ENCODE measurements at regions not wholly inside any gene's neighbourhood (a gene's known extent, or its start where the extent isn't known, plus 50 kb on each side); places are given as distances from the start of the nearest gene placed in this dataset.
A peak's percentile ranks its signal among the peaks of the same experiment; 100 is the strongest.

DNA sequence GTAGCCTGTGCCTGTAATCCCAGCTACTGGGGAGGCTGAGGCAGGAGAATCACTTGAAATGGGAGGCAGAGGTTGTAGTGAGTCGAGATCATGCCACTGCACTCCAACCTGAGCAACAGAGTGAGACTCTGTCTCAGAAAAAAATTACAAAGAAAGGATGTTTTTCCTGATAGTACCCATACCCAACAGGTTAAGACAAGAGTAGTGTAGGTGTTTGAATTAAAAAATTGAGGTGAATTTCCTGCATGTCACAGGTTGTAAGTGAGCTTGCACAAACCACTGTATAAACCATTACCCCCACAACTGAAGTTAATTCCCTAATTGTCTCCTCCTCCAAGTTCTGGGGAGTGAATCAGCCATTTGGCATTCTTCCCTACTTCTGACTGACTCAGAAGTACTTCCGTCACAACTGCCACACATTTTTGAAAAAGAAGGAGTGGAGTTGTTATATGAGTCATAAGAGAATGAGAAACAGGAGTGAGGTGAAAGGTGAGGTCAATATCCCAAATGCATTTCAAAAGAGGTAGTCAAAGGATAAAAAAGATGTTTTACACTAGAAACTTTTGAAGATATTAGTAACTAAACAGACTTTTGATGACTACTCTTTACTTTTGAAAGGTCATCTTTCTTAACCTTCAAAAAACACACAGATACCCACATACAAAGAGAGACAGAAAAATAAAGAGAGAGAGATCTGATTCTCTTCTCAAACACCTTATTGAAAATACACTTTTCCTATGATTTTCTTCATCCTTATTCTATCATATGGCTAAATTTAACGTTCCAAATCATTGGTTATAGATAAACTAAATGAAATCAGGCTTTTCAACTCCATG, 134.5 kb downstream of the BTC start (continued):
- TF ChIP-seq GTF2F1 (IDR thresholded peaks at IDR 0.05; ENCODE audit: low read length) = no peak
- TF ChIP-seq NR2F2 (IDR thresholded peaks at IDR 0.05; ENCODE audit: borderline replicate concordance, low read depth) = peak; percentile 83
- TF ChIP-seq RAD51 (IDR thresholded peaks at IDR 0.05; ENCODE audit: borderline replicate concordance) = no peak
- no peak for TF ChIP-seq ZNF414 (CRISPR knock-in tag; IDR thresholded peaks at IDR 0.05)
- no peak for TF ChIP-seq ZNF407 (CRISPR knock-in tag; IDR thresholded peaks at IDR 0.05; ENCODE audit: not compliant biosample characterization)
- TF ChIP-seq MYC (CRISPR knock-in tag; IDR thresholded peaks at IDR 0.05; ENCODE audit: borderline replicate concordance) = no peak
- no peak for TF ChIP-seq CCDC6 (CRISPR knock-in tag; IDR thresholded peaks at IDR 0.05)
- TF ChIP-seq, protein P1, sequence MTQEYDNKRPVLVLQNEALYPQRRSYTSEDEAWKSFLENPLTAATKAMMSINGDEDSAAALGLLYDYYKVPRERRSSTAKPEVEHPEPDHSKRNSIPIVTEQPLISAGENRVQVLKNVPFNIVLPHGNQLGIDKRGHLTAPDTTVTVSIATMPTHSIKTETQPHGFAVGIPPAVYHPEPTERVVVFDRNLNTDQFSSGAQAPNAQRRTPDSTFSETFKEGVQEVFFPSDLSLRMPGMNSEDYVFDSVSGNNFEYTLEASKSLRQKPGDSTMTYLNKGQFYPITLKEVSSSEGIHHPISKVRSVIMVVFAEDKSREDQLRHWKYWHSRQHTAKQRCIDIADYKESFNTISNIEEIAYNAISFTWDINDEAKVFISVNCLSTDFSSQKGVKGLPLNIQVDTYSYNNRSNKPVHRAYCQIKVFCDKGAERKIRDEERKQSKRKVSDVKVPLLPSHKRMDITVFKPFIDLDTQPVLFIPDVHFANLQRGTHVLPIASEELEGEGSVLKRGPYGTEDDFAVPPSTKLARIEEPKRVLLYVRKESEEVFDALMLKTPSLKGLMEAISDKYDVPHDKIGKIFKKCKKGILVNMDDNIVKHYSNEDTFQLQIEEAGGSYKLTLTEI (CRISPR knock-in tag; conservative IDR thresholded peaks at IDR 0.05) = no peak
- no peak for TF ChIP-seq PRPF4 (IDR thresholded peaks at IDR 0.05; ENCODE audit: low read depth, low read length, poor library complexity, severe bottlenecking)
- peak; percentile 79; the same call in 1 of the 2 replicates for TF ChIP-seq JUNB (CRISPR knock-in tag; IDR thresholded peaks at IDR 0.05; ENCODE audit: borderline replicate concordance)
- no peak for TF ChIP-seq ZBTB7A (CRISPR knock-in tag; IDR thresholded peaks at IDR 0.05)
- no peak for TF ChIP-seq ZSCAN12 (CRISPR knock-in tag; IDR thresholded peaks at IDR 0.05)
- TF ChIP-seq ETV6 (CRISPR knock-in tag; conservative IDR thresholded peaks at IDR 0.05) = no peak
- no peak for TF ChIP-seq ZNF629 (CRISPR knock-in tag; conservative IDR thresholded peaks at IDR 0.05)
- no peak for TF ChIP-seq ZFP90 (CRISPR knock-in tag; IDR thresholded peaks at IDR 0.05; ENCODE audit: borderline replicate concordance)
- TF ChIP-seq HOXA3 (CRISPR knock-in tag; IDR thresholded peaks at IDR 0.05) = no peak
